ENCODE measurements at regions not wholly inside any gene's neighbourhood (a gene's known extent, or its start where the extent isn't known, plus 50 kb on each side); places are given as distances from the start of the nearest gene placed in this dataset.

- TF ChIP-seq CTCF (conservative IDR thresholded peaks at IDR 0.05; ENCODE audit: low read depth, low read length) (no peak), EZH2 (IDR thresholded peaks at IDR 0.05; ENCODE audit: borderline replicate concordance, low read depth, low read length, poor library complexity, severe bottlenecking) (no peak)
Observed at GRCh38 chr6:67815623-67816022, 819.5 kb upstream of the ADGRB3 start.

Measured in A673 (cell line).